ENCODE measurements at regions not wholly inside any gene's neighbourhood (a gene's known extent, or its start where the extent isn't known, plus 50 kb on each side); places are given as distances from the start of the nearest gene placed in this dataset.
A peak's percentile ranks its signal among the peaks of the same experiment; 100 is the strongest.

DNA sequence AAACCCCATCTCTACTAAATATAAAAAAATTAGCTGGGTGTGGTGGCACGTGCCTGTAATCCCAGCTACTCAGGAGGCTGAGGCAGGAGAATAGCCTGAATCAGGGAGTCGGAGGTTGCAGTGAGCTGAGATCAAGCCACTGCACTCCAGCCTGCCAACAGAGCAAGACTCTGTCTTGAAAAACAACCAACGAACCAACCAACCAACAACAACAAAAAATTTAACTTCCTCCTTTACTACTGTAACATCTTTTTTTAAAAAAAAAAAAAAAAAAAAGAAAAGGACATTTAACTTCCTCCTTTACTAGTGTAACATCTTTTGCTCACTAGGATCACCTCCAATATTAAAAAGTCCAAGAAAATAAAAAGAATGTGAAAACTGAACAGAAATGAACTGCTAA, 92.3 kb upstream of the TMEM168 start:
- no peak overlapping the region for H3K4me3 ChIP-seq (ENCODE audit: low read depth, low read length, poor library complexity, severe bottlenecking)
- peak overlapping the region; percentile 13 for H3K27ac ChIP-seq (ENCODE audit: low read depth, low read length, poor library complexity, severe bottlenecking)
- H3K4me1 ChIP-seq (ENCODE audit: insufficient read depth, low read length, severe bottlenecking) = peaks cover 12% of the 10 kb centered on the region
- H3K9ac ChIP-seq (ENCODE audit: low read length) = no peak overlapping the region
- no peaks in the 10 kb centered on the region for H3K79me2 ChIP-seq (ENCODE audit: insufficient read depth, low read length)
- no peaks in the 10 kb centered on the region for H4K20me1 ChIP-seq (ENCODE audit: insufficient read depth, low read length)
- peaks cover 2% of the 10 kb centered on the region; the same call in 1 of the 2 replicates for H3K9me3 ChIP-seq (ENCODE audit: low read length)
- TF ChIP-seq, protein P1, sequence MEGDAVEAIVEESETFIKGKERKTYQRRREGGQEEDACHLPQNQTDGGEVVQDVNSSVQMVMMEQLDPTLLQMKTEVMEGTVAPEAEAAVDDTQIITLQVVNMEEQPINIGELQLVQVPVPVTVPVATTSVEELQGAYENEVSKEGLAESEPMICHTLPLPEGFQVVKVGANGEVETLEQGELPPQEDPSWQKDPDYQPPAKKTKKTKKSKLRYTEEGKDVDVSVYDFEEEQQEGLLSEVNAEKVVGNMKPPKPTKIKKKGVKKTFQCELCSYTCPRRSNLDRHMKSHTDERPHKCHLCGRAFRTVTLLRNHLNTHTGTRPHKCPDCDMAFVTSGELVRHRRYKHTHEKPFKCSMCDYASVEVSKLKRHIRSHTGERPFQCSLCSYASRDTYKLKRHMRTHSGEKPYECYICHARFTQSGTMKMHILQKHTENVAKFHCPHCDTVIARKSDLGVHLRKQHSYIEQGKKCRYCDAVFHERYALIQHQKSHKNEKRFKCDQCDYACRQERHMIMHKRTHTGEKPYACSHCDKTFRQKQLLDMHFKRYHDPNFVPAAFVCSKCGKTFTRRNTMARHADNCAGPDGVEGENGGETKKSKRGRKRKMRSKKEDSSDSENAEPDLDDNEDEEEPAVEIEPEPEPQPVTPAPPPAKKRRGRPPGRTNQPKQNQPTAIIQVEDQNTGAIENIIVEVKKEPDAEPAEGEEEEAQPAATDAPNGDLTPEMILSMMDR (IDR thresholded peaks at IDR 0.05; ENCODE audit: low read length) = no peak
- TF ChIP-seq EZH2 (IDR thresholded peaks at IDR 0.05; ENCODE audit: borderline replicate concordance, low read length) = no peak
- H3K36me3 ChIP-seq (ENCODE audit: insufficient read depth, low read length) = peaks cover 32% of the 10 kb centered on the region; the same call in 1 of the 2 replicates
- H2AFZ ChIP-seq (ENCODE audit: low read length) = no peak overlapping the region
- no peaks in the 10 kb centered on the region for H3F3A ChIP-seq (ENCODE audit: insufficient read depth, low read length)
- H3K4me2 ChIP-seq (ENCODE audit: low read length) = no peak overlapping the region
- H3K27me3 ChIP-seq (ENCODE audit: insufficient read depth, low read length) = no peaks in the 10 kb centered on the region
- H3K9me2 ChIP-seq (ENCODE audit: low read depth, low read length) = no peaks in the 10 kb centered on the region

DNA sequence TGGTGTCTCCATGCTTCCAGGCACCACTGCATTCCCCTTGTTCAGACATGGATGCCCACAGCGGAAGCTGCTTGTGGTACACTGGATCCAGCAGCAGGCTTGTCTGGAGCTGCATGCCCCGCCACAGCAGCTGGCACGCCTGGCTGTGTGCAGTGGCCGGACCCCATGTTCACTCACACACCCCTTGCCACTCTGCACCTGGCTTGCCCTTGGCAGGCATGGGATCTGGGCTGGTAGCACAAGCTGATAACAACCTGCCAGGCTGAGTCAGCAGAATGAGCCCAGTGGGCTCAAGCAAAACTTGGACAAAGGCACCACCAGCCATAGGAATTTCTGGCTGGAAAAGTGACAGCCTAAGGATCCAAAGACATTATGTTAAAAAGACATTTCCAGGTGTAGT, 91.8 kb upstream of the TMEM168 start:
- Histone ChIP-seq H3K4me2 (ENCODE audit: low read length) (no peak overlapping the region), H3K79me2 (ENCODE audit: insufficient read depth, low read length) (no peaks in the 10 kb centered on the region), H3K27me3 (ENCODE audit: insufficient read depth, low read length) (no peaks in the 10 kb centered on the region), H3K36me3 (ENCODE audit: insufficient read depth, low read length) (peaks cover 34% of the 10 kb centered on the region; the same call in 1 of the 2 replicates), H3K27ac (ENCODE audit: low read depth, low read length, poor library complexity, severe bottlenecking) (peak overlapping the region; percentile 13), H3K4me3 (ENCODE audit: low read depth, low read length, poor library complexity, severe bottlenecking) (no peak overlapping the region), H3K4me1 (ENCODE audit: insufficient read depth, low read length, severe bottlenecking) (peaks cover 17% of the 10 kb centered on the region), H3K9me2 (ENCODE audit: low read depth, low read length) (no peaks in the 10 kb centered on the region), H2AFZ (ENCODE audit: low read length) (no peak overlapping the region), H3K9me3 (ENCODE audit: low read length) (peaks cover 2% of the 10 kb centered on the region; the same call in 1 of the 2 replicates), H3F3A (ENCODE audit: insufficient read depth, low read length) (no peaks in the 10 kb centered on the region), H3K9ac (ENCODE audit: low read length) (no peak overlapping the region), H4K20me1 (ENCODE audit: insufficient read depth, low read length) (no peaks in the 10 kb centered on the region)
- no peak for TF ChIP-seq EZH2 (IDR thresholded peaks at IDR 0.05; ENCODE audit: borderline replicate concordance, low read length)
- TF ChIP-seq, protein P1 (IDR thresholded peaks at IDR 0.05; ENCODE audit: low read length) = no peak

DNA sequence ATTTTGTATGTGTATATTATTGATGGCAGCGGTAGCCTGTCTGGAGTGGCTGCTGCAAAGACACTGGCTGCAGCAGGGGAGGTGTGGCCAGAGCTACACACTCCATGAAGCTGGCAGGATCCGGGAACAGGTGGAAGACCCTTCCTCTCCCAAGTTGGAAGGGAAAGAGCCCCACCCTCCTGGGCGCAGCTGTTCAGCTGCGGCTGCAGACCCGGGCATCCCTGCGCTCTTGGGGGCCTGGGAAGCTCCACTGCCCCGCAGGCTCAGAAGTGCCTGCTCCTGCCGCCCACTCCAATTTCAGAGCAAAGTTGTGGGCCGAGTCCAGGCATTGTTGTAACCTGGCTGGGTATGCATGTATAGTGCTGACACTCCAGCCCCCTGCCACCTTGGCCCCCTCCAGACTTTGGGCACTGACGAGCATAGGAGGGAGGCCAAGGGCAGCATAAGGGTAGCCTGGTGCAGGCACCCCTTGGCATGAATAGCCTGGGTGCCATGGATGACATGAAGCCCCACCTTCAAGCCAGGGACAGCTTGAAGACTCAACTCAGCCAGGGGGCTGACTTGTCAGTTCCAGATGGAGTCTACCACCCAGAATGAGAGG, 90.7 kb upstream of the TMEM168 start:
- no peak overlapping the region for H2AFZ ChIP-seq (ENCODE audit: low read length)
- no peak overlapping the region for H3K27ac ChIP-seq (ENCODE audit: low read depth, low read length, poor library complexity, severe bottlenecking)
- H3K4me1 ChIP-seq (ENCODE audit: insufficient read depth, low read length, severe bottlenecking) = peaks cover 28% of the 10 kb centered on the region
- H3K4me2 ChIP-seq (ENCODE audit: low read length) = no peak overlapping the region
- no peak overlapping the region for H3K9ac ChIP-seq (ENCODE audit: low read length)
- H3K27me3 ChIP-seq (ENCODE audit: insufficient read depth, low read length) = no peaks in the 10 kb centered on the region
- H3F3A ChIP-seq (ENCODE audit: insufficient read depth, low read length) = no peaks in the 10 kb centered on the region
- H3K9me2 ChIP-seq (ENCODE audit: low read depth, low read length) = no peaks in the 10 kb centered on the region
- no peaks in the 10 kb centered on the region for H3K9me3 ChIP-seq (ENCODE audit: low read length)
- no peaks in the 10 kb centered on the region for H4K20me1 ChIP-seq (ENCODE audit: insufficient read depth, low read length)
- H3K36me3 ChIP-seq (ENCODE audit: insufficient read depth, low read length) = peaks cover 26% of the 10 kb centered on the region; the same call in 1 of the 2 replicates
- TF ChIP-seq, protein P1 (IDR thresholded peaks at IDR 0.05; ENCODE audit: low read length) = no peak
- no peak for TF ChIP-seq EZH2 (IDR thresholded peaks at IDR 0.05; ENCODE audit: borderline replicate concordance, low read length)
- no peaks in the 10 kb centered on the region for H3K79me2 ChIP-seq (ENCODE audit: insufficient read depth, low read length)
- H3K4me3 ChIP-seq (ENCODE audit: low read depth, low read length, poor library complexity, severe bottlenecking) = no peak overlapping the region

Data from OCI-LY1 (cell line).